GM19455 (cell line): ENCODE measurements at regions not wholly inside any gene's neighbourhood (a gene's known extent, or its start where the extent isn't known, plus 50 kb on each side); places are given as distances from the start of the nearest gene placed in this dataset.

ENCODE experiments used
- ATAC-seq: cut with Tn5 transposase; IDR thresholded peaks from one replicate; pipeline ENCODE4 v1.9.1; 2021; ENCODE audit not compliant: unreplicated experiment

GRCh38 chr9:109593612-109594011 lies 95.5 kb upstream of the PTPN3 start:
- no peak for ATAC-seq

GRCh38 chr9:109597496-109597895 lies 99.4 kb upstream of the PTPN3 start:
- no peak for ATAC-seq

- no peak for ATAC-seq
Observed at GRCh38 chr9:109599131-109599530, 101.0 kb upstream of the PTPN3 start.

GRCh38 chr9:109599711-109600110 lies 101.6 kb upstream of the PTPN3 start:
- ATAC-seq = no peak

GRCh38 chr9:109600142-109600541 lies 102.0 kb upstream of the PTPN3 start:
- no peak for ATAC-seq

GRCh38 chr9:109601181-109601580 lies 103.1 kb upstream of the PTPN3 start:
- ATAC-seq = no peak

- no peak for ATAC-seq
Observed at GRCh38 chr9:109602987-109603386, 104.9 kb upstream of the PTPN3 start.

GRCh38 chr9:109604131-109604530 lies 106.0 kb upstream of the PTPN3 start:
- ATAC-seq = no peak

GRCh38 chr9:109604781-109605180 lies 106.7 kb upstream of the PTPN3 start:
- no peak for ATAC-seq

- no peak for ATAC-seq
Observed at GRCh38 chr9:109609060-109609459, 111.0 kb upstream of the PTPN3 start.

- ATAC-seq = no peak
Observed at GRCh38 chr9:109616571-109617120, 118.5 kb upstream of the PTPN3 start.

- no peak for ATAC-seq
Observed at GRCh38 chr9:109619310-109619709, 121.2 kb upstream of the PTPN3 start.

- ATAC-seq = no peak
Observed at GRCh38 chr9:109624143-109624542, 126.0 kb upstream of the PTPN3 start.

GRCh38 chr9:109624896-109625295 lies 126.8 kb upstream of the PTPN3 start:
- ATAC-seq = no peak

GRCh38 chr9:109627042-109627441 lies 128.9 kb upstream of the PTPN3 start:
- no peak for ATAC-seq

- no peak for ATAC-seq
Observed at GRCh38 chr9:109629615-109630014, 131.5 kb upstream of the PTPN3 start.

- ATAC-seq = no peak
Observed at GRCh38 chr9:109632817-109633216, 134.7 kb upstream of the PTPN3 start.

- ATAC-seq = no peak
Observed at GRCh38 chr9:109639674-109640579, 140.1 kb upstream of the PALM2AKAP2 start.

- ATAC-seq = no peak
Observed at GRCh38 chr9:109640580-109641371, 139.2 kb upstream of the PALM2AKAP2 start.

- no peak for ATAC-seq
Observed at GRCh38 chr9:109641372-109641659, 138.7 kb upstream of the PALM2AKAP2 start.

- ATAC-seq = no peak
Observed at GRCh38 chr9:109652112-109652511, 127.9 kb upstream of the PALM2AKAP2 start.

- no peak for ATAC-seq
Observed at GRCh38 chr9:109652971-109653370, 127.0 kb upstream of the PALM2AKAP2 start.
